ENCODE measurements at regions not wholly inside any gene's neighbourhood (a gene's known extent, or its start where the extent isn't known, plus 50 kb on each side); places are given as distances from the start of the nearest gene placed in this dataset.

- Histone ChIP-seq H3K9me3 (no peaks in the 10 kb centered on the region), H3K27ac (no peak overlapping the region), H3K4me3 (no peak overlapping the region), H3K27me3 (replicated peaks; ENCODE audit: insufficient read depth) (no peaks in the 10 kb centered on the region), H3K36me3 (no peaks in the 10 kb centered on the region), H3K4me1 (ENCODE audit: control insufficient read depth in 1 of 2, low read depth in 2 of 2) (no peaks in the 10 kb centered on the region)
- ATAC-seq (ENCODE audit: insufficient number of reproducible peaks, low FRiP score, low read depth), result no peak
- TF ChIP-seq CTCF (IDR thresholded peaks at IDR 0.05), result no peak
- DNase-seq (ENCODE audit: low spot score), result no peak
These were observed 325.8 kb upstream of the REG3G start for GRCh38 chr2:78699696-78700095.

- no peaks in the 10 kb centered on the region for H3K4me1 ChIP-seq (ENCODE audit: control insufficient read depth in 1 of 2, low read depth in 2 of 2)
- H3K36me3 ChIP-seq, result no peaks in the 10 kb centered on the region
- no peak overlapping the region for H3K27ac ChIP-seq
- no peak for TF ChIP-seq CTCF (IDR thresholded peaks at IDR 0.05)
- H3K27me3 ChIP-seq (replicated peaks; ENCODE audit: insufficient read depth), result no peaks in the 10 kb centered on the region
- DNase-seq (ENCODE audit: low spot score), result no peak
- H3K9me3 ChIP-seq, result no peaks in the 10 kb centered on the region
- ATAC-seq (ENCODE audit: insufficient number of reproducible peaks, low FRiP score, low read depth), result no peak
- H3K4me3 ChIP-seq, result no peak overlapping the region
These were observed 324.0 kb upstream of the REG3G start for GRCh38 chr2:78701546-78701945.

GRCh38 chr2:78707776-78708386 is 317.6 kb upstream of the REG3G start:
- H3K4me1 ChIP-seq (ENCODE audit: control insufficient read depth in 1 of 2, low read depth in 2 of 2), result no peaks in the 10 kb centered on the region
- no peak for TF ChIP-seq CTCF (IDR thresholded peaks at IDR 0.05)
- H3K9me3 ChIP-seq, result no peaks in the 10 kb centered on the region
- DNase-seq (ENCODE audit: low spot score) (no peak), ATAC-seq (ENCODE audit: insufficient number of reproducible peaks, low FRiP score, low read depth) (no peak)
- no peak overlapping the region for H3K27ac ChIP-seq
- no peak overlapping the region for H3K4me3 ChIP-seq
- H3K36me3 ChIP-seq, result no peaks in the 10 kb centered on the region
- H3K27me3 ChIP-seq (replicated peaks; ENCODE audit: insufficient read depth), result no peaks in the 10 kb centered on the region

DNA sequence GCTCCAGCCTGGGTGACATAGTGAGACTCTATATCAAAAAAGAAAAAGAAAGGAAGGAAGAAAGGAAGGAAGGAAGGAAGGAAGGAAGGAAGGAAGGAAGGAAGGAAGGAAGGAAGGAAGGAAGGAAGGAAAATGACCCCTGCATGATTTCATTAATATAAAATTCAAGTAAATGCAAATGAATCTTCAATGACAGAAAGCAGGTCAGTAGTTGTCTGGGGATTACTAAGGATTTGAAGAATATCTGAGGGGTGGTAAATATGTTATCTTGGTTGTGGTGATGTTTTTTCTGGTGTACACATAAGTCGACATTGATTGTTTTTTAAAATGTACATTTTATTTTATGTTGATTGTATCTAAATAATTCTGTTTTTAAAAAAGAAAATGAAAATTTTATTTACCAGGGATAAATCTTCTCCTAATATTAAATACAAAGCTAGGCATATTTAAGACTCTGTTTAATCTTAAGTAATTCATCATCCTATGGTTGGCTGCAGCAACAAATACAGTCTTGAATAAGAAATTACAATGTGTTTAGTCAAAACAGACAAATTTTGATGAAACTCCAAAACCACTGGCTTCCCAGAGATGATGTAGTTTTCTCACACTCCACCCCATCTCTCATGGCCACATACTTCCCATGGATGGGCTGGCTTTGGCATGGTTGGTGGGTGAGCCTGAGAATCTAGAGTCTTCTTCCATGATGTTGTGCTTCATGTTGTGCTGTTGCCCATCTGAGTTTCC is 314.7 kb upstream of the REG3G start:
- no peak for TF ChIP-seq CTCF (IDR thresholded peaks at IDR 0.05)
- ATAC-seq (ENCODE audit: insufficient number of reproducible peaks, low FRiP score, low read depth) (no peak), DNase-seq (ENCODE audit: low spot score) (no peak)
- Histone ChIP-seq H3K9me3 (no peaks in the 10 kb centered on the region), H3K4me1 (ENCODE audit: control insufficient read depth in 1 of 2, low read depth in 2 of 2) (no peaks in the 10 kb centered on the region), H3K4me3 (no peak overlapping the region), H3K36me3 (no peaks in the 10 kb centered on the region), H3K27ac (no peak overlapping the region), H3K27me3 (replicated peaks; ENCODE audit: insufficient read depth) (no peaks in the 10 kb centered on the region)

DNA sequence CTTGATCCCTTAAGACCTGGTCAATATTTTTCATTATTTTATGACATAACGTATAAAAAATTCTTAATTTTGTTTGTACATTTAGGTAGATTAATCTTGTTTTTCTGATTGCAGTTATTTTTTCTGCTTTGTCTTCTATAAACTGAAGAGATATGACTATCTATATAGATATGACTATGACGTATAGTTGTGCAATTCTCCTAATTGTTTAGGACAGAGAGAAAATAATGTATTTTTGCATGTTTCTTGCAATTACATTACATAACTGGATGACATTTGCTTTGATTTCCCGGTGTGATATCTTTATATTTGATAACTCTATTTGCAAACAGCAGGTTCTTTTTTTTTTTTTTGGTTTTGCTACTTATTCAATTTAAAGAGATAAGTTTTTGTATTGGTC is 310.2 kb upstream of the REG3G start:
- no peaks in the 10 kb centered on the region for H3K4me1 ChIP-seq (ENCODE audit: control insufficient read depth in 1 of 2, low read depth in 2 of 2)

More for the DNA sequence above, 310.2 kb upstream of the REG3G start:
- TF ChIP-seq CTCF (IDR thresholded peaks at IDR 0.05), result no peak
- Histone ChIP-seq H3K36me3 (no peaks in the 10 kb centered on the region), H3K9me3 (no peaks in the 10 kb centered on the region), H3K27me3 (replicated peaks; ENCODE audit: insufficient read depth) (no peaks in the 10 kb centered on the region), H3K27ac (no peak overlapping the region), H3K4me3 (no peak overlapping the region)
- ATAC-seq (ENCODE audit: insufficient number of reproducible peaks, low FRiP score, low read depth) (no peak), DNase-seq (ENCODE audit: low spot score) (no peak)
